Coronary artery (tissue), 2 donors: ENCODE measurements at regions not wholly inside any gene's neighbourhood (a gene's known extent, or its start where the extent isn't known, plus 50 kb on each side); places are given as distances from the start of the nearest gene placed in this dataset.
"Not testable (repeated sequence)": the region's sequence is repeated elsewhere in the genome, so short reads cannot be mapped to it uniquely, and the experiment has no call there.

ENCODE experiments used
- DNase-seq: peaks from one replicate; pipeline ENCODE4 v3.0.0-alpha.2; 2017; ENCODE audit warnings: low spot score
- H3K27ac ChIP-seq, 2 donors: fragments of 200-600 bp; sonication (generic); one replicate each; pipeline ENCODE4 v1.5.1; 2016 to 2019
- H3K4me3 ChIP-seq: fragments of 200-600 bp; sonication (generic); 2 replicates; pipeline ENCODE4 v1.5.1; 2016; ENCODE audit warnings: mild to moderate bottlenecking, moderate library complexity
- TF ChIP-seq, protein P1 (sequence below): fragments of 200-600 bp; sonication (generic); IDR thresholded peaks from one replicate; pipeline ENCODE4 v1.5.1; 2019; ENCODE audit warnings: antibody characterized with exemption

- no peak overlapping the region for H3K4me3 ChIP-seq
- TF ChIP-seq, protein P1, sequence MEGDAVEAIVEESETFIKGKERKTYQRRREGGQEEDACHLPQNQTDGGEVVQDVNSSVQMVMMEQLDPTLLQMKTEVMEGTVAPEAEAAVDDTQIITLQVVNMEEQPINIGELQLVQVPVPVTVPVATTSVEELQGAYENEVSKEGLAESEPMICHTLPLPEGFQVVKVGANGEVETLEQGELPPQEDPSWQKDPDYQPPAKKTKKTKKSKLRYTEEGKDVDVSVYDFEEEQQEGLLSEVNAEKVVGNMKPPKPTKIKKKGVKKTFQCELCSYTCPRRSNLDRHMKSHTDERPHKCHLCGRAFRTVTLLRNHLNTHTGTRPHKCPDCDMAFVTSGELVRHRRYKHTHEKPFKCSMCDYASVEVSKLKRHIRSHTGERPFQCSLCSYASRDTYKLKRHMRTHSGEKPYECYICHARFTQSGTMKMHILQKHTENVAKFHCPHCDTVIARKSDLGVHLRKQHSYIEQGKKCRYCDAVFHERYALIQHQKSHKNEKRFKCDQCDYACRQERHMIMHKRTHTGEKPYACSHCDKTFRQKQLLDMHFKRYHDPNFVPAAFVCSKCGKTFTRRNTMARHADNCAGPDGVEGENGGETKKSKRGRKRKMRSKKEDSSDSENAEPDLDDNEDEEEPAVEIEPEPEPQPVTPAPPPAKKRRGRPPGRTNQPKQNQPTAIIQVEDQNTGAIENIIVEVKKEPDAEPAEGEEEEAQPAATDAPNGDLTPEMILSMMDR: no peak
- no peak overlapping the region for H3K27ac ChIP-seq
- no peak for DNase-seq
Measured at GRCh38 chr12:42030588-42030987, 114.1 kb downstream of the GXYLT1 start.

GRCh38 chr12:42027546-42027945, 117.1 kb downstream of the GXYLT1 start:
- Histone ChIP-seq H3K4me3 (no peak overlapping the region), H3K27ac (no peak overlapping the region)
- no peak for DNase-seq
- TF ChIP-seq, protein P1: no peak

- peak overlapping the region; percentile 72 for H3K4me3 ChIP-seq
Measured at GRCh38 chr12:42024495-42024830, 120.2 kb downstream of the GXYLT1 start.

DNA sequence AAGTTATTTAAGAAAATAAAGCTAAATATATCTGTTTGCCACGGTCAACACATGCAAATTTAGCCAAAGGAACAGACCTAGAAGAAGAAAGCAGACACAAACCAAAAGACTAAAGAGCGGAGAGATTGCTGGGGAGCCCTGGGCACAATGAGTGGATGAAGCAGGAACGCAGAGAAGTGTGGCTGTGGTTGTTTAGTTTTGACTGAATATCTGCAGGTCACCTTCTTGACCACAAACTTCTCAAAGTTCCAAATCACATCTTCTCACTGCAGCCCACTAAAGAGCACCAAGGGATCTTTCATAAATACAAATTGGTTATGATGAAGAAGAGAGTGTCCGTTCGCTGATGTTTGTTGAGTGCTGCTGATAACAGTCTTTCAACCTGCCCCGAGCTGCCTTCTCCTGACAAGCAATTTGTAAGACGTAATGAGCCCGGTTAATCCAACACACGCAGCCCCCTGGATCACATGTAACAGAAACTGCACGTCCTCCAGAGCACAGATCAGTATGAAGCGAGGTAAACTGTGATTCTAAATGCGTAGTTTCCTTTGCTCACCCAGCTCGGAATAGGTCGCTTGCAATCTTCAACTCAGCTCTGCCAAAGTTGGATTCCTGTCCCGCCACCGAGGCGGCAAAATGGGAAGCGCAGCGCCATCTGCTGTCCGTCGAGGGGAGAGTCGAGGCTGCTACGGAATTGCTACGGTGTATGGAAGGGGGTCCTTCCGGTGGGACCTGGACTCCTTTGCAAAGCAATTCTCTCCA, 120.8 kb downstream of the GXYLT1 start:
- no peak overlapping the region for H3K27ac ChIP-seq
- peak; percentile 85 for DNase-seq
- TF ChIP-seq, protein P1: peak; percentile 88
- peak overlapping the region; percentile 72 for H3K4me3 ChIP-seq

More at GRCh38 chr12:42024495-42024830, 120.2 kb downstream of the GXYLT1 start:
- TF ChIP-seq, protein P1: no peak
- H3K27ac ChIP-seq: no peak overlapping the region
- DNase-seq: no peak

- not testable (repeated sequence) for H3K4me3 ChIP-seq, H3K27ac ChIP-seq, DNase-seq
Measured at GRCh38 chr12:42021937-42022336, 122.7 kb downstream of the GXYLT1 start.

- Histone ChIP-seq H3K4me3 (no peak overlapping the region), H3K27ac (no peak overlapping the region)
- TF ChIP-seq, protein P1: no peak
- no peak for DNase-seq
Measured at GRCh38 chr12:42021469-42021868, 123.2 kb downstream of the GXYLT1 start.

DNA sequence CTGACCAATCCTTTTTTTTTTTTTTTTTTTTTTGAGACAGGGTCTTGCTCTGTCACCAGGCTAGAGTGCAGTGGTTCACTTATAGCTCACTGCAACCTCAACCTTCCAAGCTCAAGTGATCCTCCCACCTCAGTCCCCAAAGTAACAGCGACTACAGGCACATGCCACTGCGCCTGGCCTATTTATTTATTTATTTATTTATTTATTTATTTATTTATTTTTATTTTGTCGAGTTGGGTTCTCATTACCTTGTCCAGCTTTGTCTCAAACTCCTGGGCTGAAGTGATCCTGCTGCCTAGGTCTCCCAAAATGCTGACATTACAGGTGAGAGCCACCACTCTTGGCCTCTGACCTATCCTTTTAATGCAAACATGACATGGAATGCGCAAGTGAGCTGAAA, 124.4 kb downstream of the GXYLT1 start:
- H3K27ac ChIP-seq: no peak overlapping the region
- TF ChIP-seq, protein P1: no peak
- H3K4me3 ChIP-seq: no peak overlapping the region
- DNase-seq: no peak
